ENCODE measurements at regions not wholly inside any gene's neighbourhood (a gene's known extent, or its start where the extent isn't known, plus 50 kb on each side); places are given as distances from the start of the nearest gene placed in this dataset.

DNA sequence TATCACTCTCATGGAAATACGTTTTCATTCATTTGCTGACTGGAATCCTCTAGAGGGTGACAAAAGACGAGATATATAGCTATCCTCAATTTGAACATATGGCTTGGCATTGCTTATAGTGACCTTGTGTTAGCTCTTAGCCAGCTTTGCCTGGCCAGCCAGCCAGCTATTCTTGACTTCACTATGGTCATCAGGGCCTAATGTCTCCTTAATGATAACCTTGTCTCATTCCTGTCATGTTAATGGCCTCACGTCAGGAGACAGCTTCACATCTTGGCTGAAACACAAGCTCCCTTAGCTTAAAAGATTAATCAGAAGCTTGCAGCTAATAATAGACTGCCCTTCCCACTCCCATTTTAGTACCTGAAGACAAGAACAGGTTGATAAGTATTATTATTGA is 1517.5 kb upstream of the PIK3C3 start:
- TF ChIP-seq, protein P1, sequence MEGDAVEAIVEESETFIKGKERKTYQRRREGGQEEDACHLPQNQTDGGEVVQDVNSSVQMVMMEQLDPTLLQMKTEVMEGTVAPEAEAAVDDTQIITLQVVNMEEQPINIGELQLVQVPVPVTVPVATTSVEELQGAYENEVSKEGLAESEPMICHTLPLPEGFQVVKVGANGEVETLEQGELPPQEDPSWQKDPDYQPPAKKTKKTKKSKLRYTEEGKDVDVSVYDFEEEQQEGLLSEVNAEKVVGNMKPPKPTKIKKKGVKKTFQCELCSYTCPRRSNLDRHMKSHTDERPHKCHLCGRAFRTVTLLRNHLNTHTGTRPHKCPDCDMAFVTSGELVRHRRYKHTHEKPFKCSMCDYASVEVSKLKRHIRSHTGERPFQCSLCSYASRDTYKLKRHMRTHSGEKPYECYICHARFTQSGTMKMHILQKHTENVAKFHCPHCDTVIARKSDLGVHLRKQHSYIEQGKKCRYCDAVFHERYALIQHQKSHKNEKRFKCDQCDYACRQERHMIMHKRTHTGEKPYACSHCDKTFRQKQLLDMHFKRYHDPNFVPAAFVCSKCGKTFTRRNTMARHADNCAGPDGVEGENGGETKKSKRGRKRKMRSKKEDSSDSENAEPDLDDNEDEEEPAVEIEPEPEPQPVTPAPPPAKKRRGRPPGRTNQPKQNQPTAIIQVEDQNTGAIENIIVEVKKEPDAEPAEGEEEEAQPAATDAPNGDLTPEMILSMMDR (IDR thresholded peaks at IDR 0.05) = no peak
- TF ChIP-seq POLR2A (IDR thresholded peaks at IDR 0.05) = no peak
- no peak for TF ChIP-seq EP300 (IDR thresholded peaks at IDR 0.05)
- no peak for TF ChIP-seq POLR2AphosphoS5 (IDR thresholded peaks at IDR 0.05)

Data from sigmoid colon (tissue), 4 donors.